Dermis blood vessel endothelial cell (primary cell): ENCODE measurements at regions not wholly inside any gene's neighbourhood (a gene's known extent, or its start where the extent isn't known, plus 50 kb on each side); places are given as distances from the start of the nearest gene placed in this dataset.
A peak's percentile ranks its signal among the peaks of the same experiment; 100 is the strongest.

Source experiments
- DNase-seq: peaks from one replicate; pipeline ENCODE4 v3.0.0; 2010

DNA sequence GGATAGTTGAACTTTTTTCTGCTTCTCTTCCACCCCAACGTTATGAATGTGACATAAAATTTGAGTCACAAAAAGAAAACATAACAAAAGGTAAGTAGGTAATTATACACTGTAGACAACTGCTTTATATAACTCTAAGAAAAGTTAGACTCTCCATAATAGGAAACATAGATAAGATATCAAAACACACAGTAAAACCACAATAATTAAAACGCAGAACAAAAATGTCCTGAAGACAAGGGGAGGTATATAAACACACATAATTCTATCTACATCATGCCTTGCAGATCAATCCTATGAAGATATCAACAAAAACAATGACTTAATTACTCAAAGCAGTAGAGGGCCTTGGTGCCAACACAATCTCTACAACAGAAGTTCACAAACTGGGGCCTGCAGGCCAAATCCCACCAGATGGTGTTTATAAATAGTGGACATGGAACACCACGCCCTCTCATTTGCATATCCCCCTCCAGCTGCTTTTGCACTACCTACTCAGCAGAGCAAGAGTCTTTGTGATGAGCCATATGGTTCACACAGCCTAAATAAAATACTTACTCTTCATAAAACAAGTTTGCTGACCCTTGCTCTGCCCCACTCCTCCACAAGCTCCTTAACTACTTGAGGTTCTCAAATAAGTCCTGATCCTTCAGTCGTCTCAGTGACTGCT is 254.7 kb downstream of the KLF12 start:
- no peak for DNase-seq

- no peak for DNase-seq
Measured at GRCh38 chr13:73877399-73877798, 256.8 kb downstream of the KLF12 start.

DNA sequence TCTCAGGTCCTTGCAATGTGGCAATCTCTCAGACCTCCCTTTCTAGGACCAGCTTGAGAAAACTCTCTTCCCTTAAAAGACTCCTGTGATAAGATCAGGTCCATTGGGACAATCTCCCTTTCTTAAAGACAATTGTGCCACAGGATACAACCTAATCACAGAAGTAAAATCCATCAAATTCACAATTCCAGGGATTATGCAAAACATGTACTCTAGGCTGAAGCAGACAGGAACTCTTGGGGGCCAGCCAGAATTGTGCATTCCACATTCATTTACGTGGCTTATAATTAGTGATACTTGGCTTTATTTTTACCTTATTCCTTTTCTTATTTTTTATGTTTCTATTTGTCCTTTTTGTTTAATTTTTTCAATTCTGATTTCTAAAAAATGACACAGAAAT is 257.9 kb downstream of the KLF12 start:
- DNase-seq = no peak

- no peak for DNase-seq
Measured at GRCh38 chr13:73873940-73874830, 260.0 kb downstream of the KLF12 start.

DNA sequence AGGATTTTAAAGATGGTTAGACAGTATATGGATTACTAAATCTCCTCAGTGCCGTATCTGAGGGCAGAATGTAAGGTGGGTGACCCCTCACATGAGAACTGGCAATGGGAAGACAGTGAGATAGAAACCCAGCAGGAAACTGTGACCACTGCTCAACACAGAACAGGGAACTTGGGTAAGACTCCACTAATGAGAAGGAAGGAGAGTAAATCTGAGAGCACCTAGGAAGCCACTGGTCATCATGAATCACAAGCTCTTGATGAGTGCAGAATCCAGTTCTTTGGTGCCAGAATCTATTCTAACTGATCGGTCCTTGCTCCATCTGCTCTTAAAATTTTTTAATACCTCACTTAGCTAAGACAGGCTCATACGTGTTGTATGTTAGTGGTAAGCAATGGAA is 261.8 kb downstream of the KLF12 start:
- no peak for DNase-seq

GRCh38 chr13:73870970-73871935 is 263.0 kb downstream of the KLF12 start:
- DNase-seq = peak; percentile 43

GRCh38 chr13:73870036-73870741 is 264.0 kb downstream of the KLF12 start:
- no peak for DNase-seq

DNA sequence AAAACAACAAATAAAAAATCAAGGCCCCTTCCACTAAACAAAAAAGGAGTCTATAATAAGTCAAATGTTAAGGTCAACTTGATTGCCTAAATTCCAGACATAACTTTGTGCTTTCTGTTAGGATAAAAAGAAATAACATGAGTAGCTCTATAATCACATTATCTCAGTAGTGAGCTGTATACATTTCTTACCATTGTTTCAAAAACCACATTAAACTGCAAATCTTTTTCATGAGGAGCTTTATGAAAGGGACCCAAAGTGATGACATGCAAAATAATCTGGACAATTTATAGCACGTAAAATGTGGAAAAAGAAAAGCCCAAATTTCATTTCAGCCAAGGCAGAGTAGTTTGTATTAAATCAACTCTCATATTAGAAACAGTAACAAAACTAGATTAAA is 269.2 kb downstream of the KLF12 start:
- no peak for DNase-seq

GRCh38 chr13:73861136-73861535 is 273.1 kb downstream of the KLF12 start:
- no peak for DNase-seq

DNA sequence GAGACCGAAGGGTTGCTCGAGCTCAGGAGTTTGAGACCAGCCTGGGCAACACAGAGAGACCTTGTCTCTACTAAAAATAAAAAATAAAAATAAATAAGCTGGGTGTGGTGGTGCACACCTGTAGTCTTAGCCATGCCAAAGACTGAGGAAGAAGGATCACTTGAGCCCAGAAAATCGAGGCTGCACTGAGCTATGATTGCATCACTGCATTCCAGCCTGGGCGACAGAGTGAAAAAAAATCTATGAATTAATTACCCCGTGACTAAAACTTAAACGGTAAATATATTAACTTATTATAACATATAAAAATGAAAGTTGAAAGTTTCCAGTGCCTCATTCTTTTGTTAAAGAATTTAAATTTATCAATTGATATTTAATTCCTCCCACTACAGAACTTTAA is 273.7 kb downstream of the KLF12 start:
- DNase-seq = no peak

- DNase-seq = no peak
Measured at GRCh38 chr13:73859841-73860240, 274.4 kb downstream of the KLF12 start.

DNA sequence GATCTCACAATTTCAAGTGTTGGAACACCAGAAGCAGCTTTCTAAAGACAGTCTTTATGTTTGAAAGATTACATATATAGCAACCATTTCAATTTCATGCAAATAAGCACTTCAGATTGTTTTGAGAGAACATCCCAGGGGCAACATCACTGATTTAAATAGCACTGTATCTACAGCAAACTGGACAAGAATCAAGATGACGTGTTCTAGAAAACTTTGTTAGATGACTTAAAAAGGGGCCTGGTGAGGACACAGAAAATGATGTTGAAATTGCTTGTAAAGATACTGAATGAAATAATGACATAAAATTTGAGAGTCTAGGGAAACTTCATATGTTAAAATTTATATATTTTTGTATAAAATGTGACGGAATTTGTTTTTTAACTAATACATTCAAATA is 277.1 kb downstream of the KLF12 start:
- DNase-seq = no peak

GRCh38 chr13:73851104-73851503 is 283.1 kb downstream of the KLF12 start:
- no peak for DNase-seq

- DNase-seq = no peak
Measured at GRCh38 chr13:73850104-73850873, 283.9 kb downstream of the KLF12 start.

DNA sequence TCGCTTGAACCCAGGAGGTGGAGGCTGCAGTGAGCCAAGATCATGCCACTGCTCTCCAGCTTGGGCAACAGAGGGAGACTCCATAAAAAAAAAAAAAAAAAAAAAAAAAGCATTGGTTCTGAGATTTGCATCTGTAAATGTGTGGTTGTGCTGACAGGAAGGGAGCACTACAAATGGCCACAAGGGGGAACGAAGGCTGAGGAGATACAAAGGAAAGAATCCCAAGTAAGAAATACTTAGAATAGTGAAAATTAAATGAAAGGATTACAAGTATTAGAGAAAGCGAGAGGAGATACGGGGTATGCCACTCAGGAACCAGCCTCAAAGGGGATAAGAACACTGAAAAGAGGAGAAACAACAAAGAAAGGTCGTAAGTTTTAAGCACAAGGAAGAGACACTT is 284.9 kb downstream of the KLF12 start:
- peak; percentile 54 for DNase-seq

GRCh38 chr13:73844986-73845385 is 289.2 kb downstream of the KLF12 start:
- no peak for DNase-seq

- peak; percentile 74 for DNase-seq
Measured at GRCh38 chr13:73842626-73843025, 291.6 kb downstream of the KLF12 start.

GRCh38 chr13:73842184-73842583 is 292.0 kb downstream of the KLF12 start:
- DNase-seq = no peak

DNA sequence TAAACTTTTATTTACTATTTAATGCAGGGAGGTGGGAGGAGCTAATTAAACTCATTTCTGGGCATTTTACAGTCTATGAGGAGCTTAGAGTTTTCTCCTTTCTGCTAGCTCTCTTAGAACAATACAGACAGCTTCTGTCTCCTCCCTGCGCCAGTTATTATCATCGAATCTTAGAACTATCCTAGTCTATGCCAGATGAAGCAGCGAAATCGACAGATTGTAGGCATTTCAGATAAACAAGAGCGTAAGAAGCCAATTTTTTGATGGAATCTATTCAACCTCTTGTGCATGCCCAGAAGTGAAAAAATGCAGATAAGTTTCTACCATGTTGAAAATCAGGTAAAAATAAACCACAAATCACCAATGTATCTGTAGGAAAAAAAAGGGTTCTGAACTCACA is 297.1 kb downstream of the KLF12 start:
- no peak for DNase-seq

GRCh38 chr13:73835138-73835721 is 299.0 kb downstream of the KLF12 start:
- DNase-seq = peak; percentile 70
